ENCODE measurements at regions not wholly inside any gene's neighbourhood (a gene's known extent, or its start where the extent isn't known, plus 50 kb on each side); places are given as distances from the start of the nearest gene placed in this dataset.
A peak's percentile ranks its signal among the peaks of the same experiment; 100 is the strongest.

DNA sequence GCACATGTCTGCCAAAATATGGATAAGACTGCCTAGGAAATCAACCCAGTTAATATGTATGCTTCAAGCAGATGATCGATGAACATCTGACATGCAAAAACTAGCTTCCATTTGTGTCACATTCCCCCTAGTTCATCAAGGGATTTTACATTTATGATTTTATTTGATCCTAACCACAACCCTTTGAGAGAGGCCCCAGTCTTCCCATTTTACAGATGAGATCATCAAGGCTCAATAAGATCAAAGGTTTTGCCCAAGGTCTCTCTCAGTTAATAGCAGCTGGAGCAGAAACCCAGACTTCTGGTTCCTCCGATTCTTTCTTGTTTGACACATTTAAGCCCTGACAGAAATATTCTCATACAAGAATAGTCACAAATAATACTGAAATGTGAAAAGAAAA is 107.7 kb upstream of the PPP2R5A start:
- Histone ChIP-seq H3K27me3 (no peaks in the 10 kb centered on the region), H3K27ac (no peak overlapping the region), H3K4me1 (ENCODE audit: low read depth) (no peaks in the 10 kb centered on the region), H3K36me3 (no peaks in the 10 kb centered on the region), H3K9me3 (ENCODE audit: low read depth) (no peaks in the 10 kb centered on the region), H3K4me3 (no peak overlapping the region)
- TF ChIP-seq, protein P1, sequence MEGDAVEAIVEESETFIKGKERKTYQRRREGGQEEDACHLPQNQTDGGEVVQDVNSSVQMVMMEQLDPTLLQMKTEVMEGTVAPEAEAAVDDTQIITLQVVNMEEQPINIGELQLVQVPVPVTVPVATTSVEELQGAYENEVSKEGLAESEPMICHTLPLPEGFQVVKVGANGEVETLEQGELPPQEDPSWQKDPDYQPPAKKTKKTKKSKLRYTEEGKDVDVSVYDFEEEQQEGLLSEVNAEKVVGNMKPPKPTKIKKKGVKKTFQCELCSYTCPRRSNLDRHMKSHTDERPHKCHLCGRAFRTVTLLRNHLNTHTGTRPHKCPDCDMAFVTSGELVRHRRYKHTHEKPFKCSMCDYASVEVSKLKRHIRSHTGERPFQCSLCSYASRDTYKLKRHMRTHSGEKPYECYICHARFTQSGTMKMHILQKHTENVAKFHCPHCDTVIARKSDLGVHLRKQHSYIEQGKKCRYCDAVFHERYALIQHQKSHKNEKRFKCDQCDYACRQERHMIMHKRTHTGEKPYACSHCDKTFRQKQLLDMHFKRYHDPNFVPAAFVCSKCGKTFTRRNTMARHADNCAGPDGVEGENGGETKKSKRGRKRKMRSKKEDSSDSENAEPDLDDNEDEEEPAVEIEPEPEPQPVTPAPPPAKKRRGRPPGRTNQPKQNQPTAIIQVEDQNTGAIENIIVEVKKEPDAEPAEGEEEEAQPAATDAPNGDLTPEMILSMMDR (IDR thresholded peaks at IDR 0.05; ENCODE audit: low read depth, low read length), result no peak
- DNase-seq (ENCODE audit: low read depth in 1 of 2, low spot score in 1 of 2), result no peak

DNA sequence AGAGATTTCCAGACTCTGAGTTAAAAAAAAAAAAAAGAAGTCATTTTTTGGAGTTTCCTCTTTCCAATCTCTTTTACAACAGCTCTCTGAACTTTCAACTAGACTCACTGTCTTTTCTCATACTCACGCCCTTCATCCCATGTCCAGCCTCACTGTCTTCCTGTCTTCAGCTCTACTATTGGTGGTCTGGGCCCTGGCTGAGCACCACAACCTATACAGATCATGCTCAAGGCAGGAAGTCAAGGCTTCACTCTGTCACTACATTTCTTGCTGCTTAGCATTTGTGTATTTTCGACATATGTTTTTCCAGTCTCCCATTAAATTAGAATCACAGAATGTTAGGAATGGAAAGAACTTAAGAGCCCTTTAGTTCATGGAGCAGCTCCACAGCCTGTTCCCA is 106.4 kb upstream of the PPP2R5A start:
- H3K27ac ChIP-seq, result no peak overlapping the region
- H3K9me3 ChIP-seq (ENCODE audit: low read depth), result no peaks in the 10 kb centered on the region
- DNase-seq (ENCODE audit: low read depth in 1 of 2, low spot score in 1 of 2), result no peak
- no peaks in the 10 kb centered on the region for H3K36me3 ChIP-seq
- H3K4me3 ChIP-seq, result no peak overlapping the region
- TF ChIP-seq, protein P1 (IDR thresholded peaks at IDR 0.05; ENCODE audit: low read depth, low read length), result no peak
- no peaks in the 10 kb centered on the region for H3K27me3 ChIP-seq
- H3K4me1 ChIP-seq (ENCODE audit: low read depth), result no peaks in the 10 kb centered on the region

DNA sequence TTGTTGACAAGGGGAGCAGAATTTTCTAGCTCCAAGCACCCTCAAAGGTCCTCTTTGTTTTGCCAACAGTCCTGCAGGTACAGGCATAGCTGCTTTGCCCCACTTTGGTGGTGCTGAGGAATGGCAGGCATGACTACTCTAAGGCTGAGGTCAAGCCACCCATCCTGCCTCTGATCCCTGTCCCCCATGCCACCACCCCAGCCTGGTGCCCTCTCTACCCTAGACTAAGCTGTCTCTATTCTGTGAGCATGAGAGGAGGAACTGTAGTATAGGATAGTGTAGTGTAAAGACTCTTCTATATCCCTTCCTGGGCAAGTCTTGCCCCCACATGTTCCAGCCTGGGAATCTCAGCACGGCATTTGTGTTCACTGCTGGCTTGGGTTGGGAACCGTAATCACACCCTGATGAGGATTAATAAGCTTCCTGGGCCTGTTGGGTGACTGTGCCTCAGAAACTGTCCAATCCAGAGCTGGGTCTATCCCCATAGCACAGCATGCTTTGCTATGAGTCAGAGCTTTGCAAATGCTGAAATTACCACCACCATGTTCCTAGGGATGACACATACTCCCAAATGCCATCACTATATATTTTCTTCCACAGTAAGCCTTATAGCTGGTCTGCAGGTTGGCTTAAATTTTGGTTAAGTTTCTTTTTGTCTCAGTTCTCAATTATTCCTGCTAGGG is 105.7 kb upstream of the PPP2R5A start:
- Histone ChIP-seq H3K27ac (no peak overlapping the region), H3K4me1 (ENCODE audit: low read depth) (no peaks in the 10 kb centered on the region), H3K36me3 (no peaks in the 10 kb centered on the region), H3K9me3 (ENCODE audit: low read depth) (no peaks in the 10 kb centered on the region), H3K4me3 (no peak overlapping the region), H3K27me3 (no peaks in the 10 kb centered on the region)
- TF ChIP-seq, protein P1 (IDR thresholded peaks at IDR 0.05; ENCODE audit: low read depth, low read length), result no peak
- peak in 1 of 2 donors; percentile 73 for DNase-seq (ENCODE audit: low read depth in 1 of 2, low spot score in 1 of 2)

DNA sequence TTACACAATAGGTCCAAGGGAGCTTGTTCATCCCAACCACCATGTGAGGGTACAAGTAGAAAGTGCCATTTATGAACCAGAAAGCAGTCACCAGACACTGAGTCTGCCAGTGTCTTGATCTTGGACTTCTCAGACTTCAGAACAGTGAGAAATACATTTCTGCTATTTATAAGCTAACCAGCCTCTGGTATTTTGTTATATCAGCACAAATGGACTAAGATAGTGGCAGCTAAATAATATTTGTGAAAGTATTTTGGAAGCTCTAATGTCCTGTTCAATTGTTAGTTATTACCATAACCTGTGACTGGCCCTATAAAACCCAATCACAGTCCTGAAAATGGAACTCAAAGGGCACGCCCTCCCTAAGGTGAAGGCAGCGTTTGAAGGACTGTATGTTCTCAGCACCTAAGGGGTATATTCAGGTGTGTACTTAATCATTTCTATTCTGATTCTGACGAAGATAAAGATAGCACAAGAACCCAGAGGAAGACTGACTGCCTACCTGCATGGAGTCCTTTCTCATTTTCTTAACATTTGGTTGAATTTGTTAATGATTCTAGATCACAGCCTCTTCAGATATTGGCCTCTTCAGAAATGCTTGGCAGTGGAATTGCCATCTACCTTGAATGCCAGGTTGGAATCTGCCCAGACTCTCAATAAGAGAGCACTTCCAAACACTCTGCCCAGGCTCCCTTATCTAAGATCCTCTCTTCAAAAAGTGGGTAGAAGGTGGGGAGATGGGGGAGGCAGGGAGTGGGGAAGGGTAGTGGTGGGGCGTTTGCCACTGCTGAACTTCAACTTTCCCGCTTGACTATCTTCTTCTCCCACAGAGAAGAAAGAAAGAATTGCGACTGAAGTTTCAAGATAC is 104.0 kb upstream of the PPP2R5A start:
- Histone ChIP-seq H3K36me3 (no peaks in the 10 kb centered on the region), H3K4me3 (no peak overlapping the region), H3K4me1 (ENCODE audit: low read depth) (no peaks in the 10 kb centered on the region), H3K27me3 (no peaks in the 10 kb centered on the region), H3K9me3 (ENCODE audit: low read depth) (no peaks in the 10 kb centered on the region), H3K27ac (no peak overlapping the region)
- TF ChIP-seq, protein P1 (IDR thresholded peaks at IDR 0.05; ENCODE audit: low read depth, low read length), result no peak
- no peak for DNase-seq (ENCODE audit: low read depth in 1 of 2, low spot score in 1 of 2)

DNA sequence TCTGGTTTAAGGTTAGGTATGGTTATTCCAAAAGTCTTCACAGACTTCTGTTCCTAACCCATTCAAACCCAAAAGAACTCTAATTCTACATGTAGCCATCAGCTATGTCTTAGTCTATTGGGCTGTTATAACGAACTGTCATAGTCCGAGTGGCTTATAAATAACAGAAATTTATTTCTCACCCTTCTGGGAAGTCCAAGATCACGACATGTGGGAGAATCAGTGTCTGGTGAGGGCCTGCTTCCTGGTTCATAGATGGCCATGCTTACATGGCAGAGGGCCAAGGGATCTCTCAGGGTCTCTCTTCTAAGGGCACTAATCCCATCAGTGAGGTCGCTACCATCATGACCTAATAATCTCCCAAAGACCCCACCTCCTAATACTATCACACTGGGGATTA is 103.0 kb upstream of the PPP2R5A start:
- Histone ChIP-seq H3K36me3 (no peaks in the 10 kb centered on the region), H3K4me1 (ENCODE audit: low read depth) (no peaks in the 10 kb centered on the region), H3K9me3 (ENCODE audit: low read depth) (no peaks in the 10 kb centered on the region), H3K4me3 (no peak overlapping the region), H3K27ac (no peak overlapping the region), H3K27me3 (no peaks in the 10 kb centered on the region)
- no peak for DNase-seq (ENCODE audit: low read depth in 1 of 2, low spot score in 1 of 2)
- TF ChIP-seq, protein P1 (IDR thresholded peaks at IDR 0.05; ENCODE audit: low read depth, low read length), result no peak

All from cardiac muscle cell (in vitro differentiated cells and primary cell).